ENCODE measurements at regions not wholly inside any gene's neighbourhood (a gene's known extent, or its start where the extent isn't known, plus 50 kb on each side); places are given as distances from the start of the nearest gene placed in this dataset.

DNA sequence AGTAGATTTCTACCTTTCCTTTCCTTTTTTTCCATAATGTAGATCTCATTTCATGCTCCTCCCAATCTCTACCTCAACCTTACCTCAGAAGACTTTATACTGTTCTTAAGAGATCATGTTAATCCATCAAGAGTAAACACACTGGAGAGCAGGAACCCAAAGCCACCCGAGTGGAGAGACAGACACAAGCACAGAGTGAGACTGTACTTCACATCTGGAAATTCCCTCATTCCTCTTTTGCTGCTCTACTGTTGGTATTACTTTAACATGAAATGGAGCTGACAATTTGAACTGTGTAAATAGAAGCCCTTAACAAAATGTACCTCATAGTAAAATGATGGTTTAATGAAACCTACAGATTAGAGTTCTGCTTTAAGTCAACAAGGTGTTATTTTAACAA, 105.7 kb upstream of the RASGEF1B start:
- DNase-seq = no peak

DNA sequence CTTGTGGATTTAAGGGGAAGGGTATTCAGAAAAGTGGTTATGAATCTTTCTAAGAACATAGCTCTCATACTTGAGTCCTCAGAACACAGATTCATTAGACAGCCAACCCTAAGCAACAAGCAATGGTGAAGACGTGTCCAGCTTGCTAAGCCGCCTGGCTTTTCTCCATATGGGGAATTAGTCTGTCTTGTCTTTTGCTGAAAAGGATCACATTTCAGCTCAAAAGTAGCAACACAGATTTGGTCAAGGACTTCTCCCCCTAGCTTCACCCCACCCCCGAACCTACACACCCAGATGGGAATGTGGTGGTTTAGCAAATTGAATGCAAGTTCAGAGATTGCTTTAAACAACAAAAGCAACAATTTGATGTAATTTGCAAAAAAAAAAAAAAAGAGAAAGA, 103.3 kb upstream of the RASGEF1B start:
- no peak for DNase-seq

DNA sequence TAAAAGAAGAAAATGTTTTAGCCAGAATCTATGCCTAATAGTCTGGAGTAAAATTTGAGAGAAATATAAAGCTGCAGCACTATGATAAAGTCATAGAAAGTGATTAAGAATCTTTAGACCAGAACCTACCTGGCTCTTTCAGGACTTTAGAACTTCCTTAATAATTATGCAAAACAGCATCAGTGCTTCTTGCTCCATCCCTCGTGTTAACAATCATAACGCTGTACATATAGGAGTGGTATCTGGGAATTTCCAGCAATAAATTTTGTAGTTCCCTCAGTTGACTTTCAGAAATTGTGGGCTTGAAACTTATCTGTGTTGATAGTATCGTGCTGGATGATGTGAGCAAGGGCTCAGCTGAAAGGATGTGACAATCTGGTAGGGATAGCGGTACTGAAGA, 102.1 kb upstream of the RASGEF1B start:
- DNase-seq = no peak

DNA sequence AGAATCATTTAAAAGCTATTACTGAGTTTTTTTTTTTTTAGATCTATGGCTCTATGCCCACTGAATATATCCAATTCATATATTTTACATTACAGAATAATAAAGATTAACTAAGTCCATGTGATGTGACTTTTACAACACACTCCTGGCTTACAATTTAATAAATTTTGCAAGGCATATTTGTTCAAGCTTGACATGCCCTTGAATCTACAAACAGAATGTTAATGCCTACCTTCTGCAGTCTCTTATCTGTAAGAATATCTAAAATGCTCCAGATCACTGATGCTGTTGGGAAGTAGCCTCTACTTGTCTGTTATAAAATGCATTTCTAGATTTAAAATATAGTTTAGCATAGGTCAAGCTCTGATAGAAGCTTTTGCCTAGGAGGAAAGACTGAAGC, 100.7 kb upstream of the RASGEF1B start:
- DNase-seq = no peak

DNA sequence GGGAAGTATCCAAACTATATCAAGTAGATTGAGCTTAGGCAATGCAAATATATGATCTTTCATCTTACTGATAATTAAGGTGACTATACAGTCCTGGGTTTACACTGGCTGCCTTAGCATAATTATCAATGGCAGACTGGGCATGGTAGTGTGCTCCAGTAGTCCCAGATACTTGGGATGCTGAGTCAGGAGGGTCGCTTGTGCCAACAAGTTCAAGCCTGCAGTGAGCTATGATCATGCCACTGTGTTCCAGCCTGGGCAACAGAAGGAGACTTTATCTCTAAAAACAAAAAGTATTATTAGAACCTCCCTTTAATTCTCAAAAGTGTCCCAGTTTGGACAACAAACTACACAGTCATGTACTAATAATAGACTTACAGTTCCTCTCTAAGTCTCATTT, 99.4 kb upstream of the RASGEF1B start:
- DNase-seq = no peak

DNA sequence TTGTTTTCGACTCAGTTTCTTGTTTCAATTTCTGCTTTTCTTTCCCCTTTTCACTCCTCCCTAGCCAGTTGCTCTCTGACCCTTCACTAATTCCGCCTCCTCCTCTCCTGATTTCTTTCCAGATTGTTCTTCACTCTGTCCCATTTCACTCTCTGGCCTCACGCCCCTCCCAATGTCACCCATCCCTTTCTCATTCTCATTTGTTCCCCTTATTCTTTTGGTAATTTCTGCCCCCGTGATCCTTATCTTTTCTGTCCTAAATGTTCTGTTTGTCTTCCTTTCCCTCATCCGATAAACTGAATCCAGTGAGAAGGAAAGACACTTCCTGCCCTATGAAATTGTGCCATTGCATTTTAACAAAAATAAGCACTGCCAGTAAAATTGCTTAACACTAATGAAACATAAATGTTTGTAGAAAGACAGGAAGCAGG, 94.5 kb upstream of the RASGEF1B start:
- no peak for DNase-seq

DNA sequence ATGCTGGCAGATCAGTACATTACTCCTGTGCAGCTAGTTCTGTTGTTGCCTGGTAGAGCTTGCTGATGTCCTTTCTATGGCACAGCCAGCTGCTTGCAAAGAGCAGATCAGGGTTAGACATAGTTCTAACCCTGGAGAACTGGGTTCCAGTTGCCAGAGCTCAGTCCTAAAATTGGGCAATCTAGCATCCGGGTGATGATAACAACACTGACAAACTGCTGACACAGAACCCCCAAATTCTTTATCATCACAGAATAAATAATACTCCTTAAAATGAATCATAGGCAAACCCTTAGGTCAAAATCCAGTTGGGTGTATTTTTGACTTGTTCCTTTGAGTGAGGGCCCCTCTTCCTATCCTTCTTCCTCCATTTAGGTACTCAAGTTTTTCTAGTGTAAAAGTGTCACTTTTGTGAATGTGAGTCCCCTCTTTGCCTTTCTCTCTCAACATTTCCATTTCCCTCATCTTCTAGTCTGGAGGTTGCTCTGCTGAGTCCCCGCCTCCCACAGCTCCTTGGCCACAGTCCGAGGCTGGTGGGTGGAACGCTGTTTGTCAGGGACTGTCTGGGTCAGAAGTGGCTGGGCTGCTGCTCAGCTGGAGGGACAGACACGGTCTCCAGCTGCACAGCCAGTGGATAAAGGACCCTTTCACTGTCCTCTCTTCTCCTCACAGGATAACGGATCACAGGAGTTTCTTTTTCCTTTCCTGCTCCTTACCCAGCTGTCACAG, 93.6 kb upstream of the RASGEF1B start:
- DNase-seq = no peak

DNA sequence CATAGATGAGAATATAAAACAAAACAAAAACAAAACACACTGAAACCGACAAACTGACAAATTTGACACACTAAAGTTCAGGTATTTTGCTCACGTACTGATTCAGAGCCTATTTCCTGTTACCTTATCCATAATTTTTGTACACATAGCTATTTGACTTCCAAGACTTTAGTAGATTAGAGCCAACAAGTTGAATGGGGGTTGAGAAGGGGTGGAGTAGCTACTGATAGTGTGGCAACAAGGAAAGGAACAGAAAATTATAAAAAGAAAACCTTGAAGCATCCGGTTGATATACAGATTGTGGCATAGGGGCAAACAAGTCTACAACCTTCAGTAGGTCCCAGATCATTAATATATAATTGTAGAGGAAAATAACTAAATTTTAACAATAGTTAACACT, 92.3 kb upstream of the RASGEF1B start:
- DNase-seq = no peak

DNA sequence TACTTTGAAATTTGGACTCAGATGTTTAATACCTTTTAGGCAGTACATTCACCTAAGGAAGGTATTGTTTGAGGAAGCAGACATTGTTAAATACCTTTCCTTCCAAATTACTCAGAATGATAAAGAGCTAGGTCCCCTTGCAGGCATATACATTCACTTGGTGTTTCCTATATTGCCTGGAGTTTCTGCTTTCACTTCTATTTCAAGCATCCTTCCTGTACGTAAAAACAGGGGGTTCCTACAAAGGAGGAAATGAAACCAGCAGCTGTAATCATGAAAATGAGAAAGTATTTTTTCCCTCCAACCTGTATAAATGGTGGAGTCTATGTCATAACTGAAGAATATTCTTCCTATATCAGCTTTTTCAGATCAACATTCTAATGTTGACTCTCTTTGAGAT, 90.4 kb upstream of the RASGEF1B start:
- no peak for DNase-seq

DNA sequence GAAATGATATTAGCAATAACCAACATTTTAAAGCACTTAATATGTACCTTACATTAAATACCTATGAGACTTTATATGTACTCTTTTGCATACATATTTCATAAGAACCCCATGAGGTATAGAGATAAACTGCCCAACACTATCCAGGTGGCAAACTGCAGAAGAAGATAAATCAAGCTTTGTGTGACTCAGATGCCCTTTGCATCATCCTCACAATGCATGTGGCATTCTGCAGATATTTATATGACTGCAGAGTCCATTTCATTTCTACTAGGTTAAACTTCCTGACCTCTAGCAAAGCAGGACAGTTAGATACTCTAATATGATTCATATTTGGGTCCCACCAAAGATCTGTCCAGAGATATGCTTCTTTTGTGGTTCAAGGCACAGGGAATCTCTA, 85.6 kb upstream of the RASGEF1B start:
- no peak for DNase-seq

DNA sequence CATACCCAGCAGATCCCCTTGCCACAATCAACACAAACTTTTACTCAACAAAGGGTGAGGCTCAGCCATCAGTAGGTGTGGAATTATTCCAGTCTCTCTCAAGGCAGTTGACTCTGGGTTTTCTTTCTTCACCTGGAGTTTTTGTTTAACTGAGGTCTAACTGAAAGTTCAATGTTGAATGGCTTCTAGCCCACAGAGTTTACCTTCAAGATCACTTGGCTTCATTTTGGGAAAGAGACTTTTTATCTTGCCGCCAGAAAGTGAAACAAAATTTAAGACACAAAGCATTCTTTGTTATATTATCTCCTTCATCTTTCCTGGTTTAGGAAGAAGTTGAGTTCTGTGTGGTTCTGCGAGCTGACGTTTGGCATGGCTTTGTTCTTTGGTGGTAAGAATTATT, 83.8 kb upstream of the RASGEF1B start:
- no peak for DNase-seq

DNA sequence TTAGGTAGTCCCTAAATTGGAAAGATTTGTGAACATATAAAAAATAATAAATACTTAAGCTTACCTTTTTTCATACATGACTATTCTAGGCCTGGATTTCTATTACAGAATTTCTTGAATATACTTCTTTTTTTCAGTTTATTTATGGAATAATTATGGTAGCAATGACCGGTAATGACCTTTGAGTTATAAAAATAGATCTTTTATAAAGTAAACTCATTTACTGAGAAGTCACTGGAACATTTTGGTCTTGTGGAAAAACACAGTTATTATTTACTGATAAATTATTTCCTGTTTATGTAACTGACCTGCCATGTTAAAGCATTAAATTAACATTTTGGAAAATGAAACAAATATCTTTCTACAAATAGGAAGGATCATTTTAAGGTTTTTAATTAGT, 80.4 kb upstream of the RASGEF1B start:
- no peak for DNase-seq

DNA sequence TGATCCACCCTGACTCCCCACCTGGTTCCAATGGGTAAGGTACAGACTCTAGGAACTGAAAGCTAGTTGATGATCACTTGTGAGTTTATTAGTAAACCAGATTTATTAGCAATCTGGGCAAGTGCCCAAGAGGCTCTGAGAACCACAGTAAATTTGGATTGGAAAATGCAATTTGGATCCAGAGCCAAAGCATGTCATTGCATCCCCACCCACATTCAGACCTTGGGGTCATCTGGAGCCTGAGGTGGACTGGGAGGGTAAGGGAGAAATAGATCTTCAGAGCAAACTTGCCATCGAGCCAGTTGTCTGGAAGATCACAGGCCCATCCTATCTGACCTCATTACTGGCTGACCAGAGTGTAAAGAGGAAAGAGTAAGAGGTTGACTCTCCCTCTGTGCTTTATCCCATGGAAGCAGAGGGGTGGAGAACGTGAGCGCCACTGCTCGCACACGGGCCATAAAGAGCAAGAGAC, 78.7 kb upstream of the RASGEF1B start:
- no peak for DNase-seq

DNA sequence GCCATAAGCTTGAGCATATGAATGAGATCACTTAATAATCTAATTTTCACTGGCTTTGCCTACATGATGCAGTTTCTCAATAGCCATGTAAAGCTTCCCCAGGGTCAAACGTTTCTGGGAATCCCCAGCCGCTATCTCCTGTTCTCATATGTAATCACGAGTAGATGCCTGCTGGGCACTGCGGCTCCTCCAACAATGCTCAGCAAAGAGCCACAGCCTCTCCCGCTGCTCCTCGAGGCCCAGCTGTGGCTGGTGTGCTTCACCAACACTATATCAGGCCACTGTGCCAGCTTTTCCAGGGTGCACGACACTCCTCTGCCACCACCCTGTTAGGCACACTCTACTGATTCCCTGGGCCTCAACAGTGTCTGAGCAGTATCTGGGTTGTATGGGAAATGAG, 78.3 kb upstream of the RASGEF1B start:
- DNase-seq = no peak

DNA sequence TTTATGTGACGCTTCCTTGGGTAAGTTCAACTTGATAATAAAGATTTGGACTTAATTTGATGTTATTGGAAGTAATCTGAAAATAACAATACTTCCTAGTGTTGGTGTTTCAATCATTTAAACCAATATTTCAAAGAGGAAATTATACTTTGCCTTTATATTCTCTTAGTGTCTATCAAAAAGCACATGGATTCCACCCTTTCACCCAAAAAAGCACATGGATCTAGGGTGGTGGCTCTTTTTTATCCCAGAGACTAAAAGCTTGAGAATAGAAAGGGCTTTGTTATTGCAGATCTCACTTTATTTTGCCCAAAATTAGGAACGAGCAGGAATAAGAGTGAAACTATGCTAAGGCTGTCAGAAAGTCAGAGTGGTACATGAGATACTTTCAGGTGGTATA, 75.1 kb upstream of the RASGEF1B start:
- no peak for DNase-seq

DNA sequence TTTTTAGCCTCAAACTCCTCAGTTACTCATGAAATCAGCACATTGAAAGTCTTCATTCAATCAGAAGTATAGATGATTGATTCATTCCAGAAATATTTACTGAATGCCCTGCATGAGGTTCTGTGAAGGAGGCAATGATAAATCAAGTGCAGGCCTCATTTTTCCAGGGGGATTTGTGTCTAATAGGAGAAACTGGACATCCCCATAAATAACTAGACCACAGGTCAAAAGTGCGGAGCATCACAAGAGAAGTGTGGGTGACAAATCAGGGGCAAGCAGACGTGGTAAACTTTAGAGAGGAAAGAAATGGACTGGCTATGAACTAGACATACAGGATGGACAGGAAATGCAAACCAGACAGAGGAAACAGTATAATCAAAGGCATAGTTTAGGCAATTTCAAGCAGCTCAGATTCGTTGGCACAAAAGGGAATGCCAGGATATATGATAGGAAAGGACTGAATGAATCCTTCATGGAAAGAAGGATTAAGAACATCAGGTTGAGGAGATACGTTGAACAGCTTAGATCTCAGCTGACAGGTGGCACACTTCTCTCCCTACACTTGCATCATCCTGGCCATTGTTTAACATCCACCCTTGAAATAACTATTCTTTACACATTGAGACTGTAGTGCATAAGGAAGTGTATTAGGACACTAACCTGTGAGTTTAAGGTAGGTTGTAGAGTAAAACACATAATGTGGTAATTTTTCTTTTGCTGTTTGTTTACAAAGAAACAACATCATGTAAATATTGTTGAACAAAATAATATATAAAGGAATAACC, 69.6 kb upstream of the RASGEF1B start:
- no peak for DNase-seq

DNA sequence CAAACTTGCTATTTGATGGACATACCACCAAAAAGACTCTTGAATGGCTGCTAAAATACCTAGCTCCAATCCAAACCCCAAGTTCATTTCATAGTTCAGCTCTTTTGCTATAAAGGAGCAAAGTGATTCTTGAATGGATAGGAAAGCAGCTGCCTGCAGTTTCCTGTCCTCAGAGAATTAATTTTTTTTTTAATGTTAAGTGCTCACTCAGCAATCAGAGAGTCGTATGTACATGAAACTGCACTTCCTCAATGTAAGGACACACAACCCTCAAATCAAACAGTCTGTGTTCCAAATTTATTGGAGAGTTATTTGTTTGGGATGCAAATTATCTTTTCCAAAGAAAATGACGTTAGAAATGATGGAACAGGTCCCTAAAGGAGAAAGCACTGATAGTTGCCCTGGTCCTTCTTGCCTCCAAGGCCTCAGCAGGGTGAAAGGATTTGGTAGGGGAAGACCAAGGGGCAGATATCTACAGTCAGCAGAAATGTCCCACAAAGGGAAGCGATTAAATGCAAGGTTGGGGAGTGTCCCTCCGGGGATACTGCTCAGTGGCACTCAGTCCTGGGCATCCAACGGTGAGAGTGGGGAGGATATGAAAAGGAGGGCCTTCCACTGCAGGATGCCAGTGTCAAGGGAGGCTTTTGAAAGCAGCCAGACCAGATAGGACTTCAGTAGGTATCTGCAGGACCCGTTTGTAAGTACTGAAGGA, 67.2 kb upstream of the RASGEF1B start:
- no peak for DNase-seq

DNA sequence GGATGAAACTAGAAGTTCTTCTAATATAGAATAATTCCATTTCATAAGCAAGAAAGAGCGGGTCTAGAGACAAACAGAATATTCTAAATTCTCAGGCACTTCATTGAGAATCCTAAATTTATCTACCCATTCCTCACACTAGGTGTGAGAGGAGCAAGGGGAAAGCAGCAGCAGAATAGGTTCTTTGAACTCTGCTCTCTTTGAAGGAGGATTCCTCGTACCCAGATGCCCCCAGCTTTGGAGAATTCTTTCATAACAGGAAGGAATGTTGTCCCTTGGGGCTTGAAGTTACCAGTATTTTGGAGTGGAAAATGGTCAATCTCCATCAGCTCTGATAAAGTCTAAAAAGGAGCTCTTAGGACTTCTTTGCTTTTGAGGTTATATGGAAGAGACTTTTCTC, 59.7 kb upstream of the RASGEF1B start:
- DNase-seq = no peak

DNA sequence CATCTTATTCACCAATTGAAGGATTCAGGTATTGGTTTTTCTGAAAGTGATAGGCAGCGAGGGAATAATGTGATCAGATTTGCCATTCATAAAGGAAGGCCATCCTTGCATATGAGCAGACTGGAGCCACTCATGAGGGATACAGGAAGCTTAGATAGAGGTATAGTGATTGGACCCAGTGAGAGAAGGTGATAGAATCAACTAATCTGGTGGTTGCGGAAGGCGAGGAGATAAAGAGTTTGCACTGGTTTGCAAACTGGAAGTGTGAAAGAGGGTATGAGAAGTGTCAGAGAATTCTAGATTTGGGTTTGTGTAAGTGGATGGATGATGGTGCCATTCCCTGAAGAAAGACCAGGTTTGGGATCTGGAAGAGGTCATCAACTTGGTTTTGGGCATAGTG, 57.3 kb upstream of the RASGEF1B start:
- DNase-seq = no peak

DNA sequence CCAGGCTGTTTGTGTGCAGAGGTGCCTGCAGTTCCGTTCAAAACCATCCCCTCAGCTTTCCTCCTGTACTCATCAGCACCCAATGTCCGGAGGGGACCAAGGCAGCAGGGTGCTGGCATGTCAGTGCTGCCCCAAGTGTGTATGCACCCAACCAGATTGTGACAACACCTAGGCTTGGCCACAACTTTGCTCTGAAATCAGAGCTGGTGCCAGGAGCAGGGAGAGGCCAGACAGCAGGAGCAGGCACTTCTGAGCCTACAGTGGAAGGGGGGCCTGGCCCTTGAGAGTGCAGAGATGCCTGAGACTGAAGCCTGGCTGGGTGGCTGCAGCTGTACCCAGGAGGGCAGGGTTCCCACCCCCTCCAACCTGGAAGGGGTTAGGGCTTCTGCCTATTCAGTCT, 56.5 kb upstream of the RASGEF1B start:
- DNase-seq = no peak

DNA sequence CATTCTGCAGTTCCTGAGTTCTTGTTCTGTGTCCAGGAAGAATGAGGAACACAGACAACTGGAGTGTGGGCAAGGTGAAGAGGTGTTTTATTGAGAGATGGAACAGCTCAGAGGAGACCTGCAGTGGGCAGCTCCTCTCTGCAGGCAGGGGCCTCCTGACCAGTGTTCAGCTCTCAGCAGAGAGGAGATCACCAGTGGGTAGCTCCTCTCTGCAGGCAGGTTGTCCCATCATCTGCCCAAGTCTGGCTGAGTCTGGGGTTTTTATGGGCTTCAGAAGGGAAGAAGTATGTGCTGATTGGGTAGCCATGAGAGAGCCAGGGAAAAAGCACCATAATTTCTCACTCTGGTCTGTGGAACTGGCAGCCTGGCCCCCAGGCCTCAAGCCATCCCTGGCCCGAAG, 56.0 kb upstream of the RASGEF1B start:
- no peak for DNase-seq

DNA sequence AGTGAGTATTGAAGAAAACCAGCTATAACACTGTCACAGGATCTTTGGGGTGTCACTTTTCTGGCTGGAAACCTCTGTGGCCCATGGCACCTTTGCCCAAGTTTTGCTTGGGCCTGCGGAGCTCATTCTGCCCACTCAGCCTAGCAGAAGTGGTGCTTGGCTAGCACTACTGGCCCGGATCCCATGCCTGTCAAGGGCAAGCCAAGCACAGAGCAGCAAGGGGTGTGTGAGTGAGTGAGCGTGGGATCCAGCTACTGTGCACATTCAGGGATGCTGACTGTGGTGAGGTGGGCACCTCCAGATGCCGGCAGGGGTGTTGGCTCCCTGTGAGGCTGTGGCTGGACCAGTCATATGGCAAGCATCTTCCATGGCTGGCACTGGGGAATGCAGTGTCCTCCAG, 55.4 kb upstream of the RASGEF1B start:
- no peak for DNase-seq

DNA sequence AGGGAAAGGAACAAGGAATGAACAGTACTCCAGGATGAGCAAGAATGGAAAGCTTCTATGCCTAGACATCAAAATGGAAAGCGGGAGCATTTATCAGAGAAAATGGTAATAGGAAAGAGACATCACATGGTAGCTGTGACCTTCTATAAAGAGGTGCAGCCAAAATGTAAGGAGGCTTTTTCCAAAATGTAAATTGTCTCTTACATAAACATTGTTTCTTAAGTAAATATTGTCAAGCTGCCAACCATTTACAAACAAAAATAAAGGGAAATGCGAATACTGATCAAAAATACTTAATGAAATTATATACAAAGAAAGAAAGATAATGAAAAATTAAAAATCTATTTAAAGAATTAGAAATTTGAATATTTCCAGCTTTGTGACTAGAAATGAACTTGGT, 55.0 kb upstream of the RASGEF1B start:
- no peak for DNase-seq
